DMS53 treated with DMSO at 0.1 percent for 48 hours (cell line): ENCODE measurements at regions not wholly inside any gene's neighbourhood (a gene's known extent, or its start where the extent isn't known, plus 50 kb on each side); places are given as distances from the start of the nearest gene placed in this dataset.
"Not testable (repeated sequence)": the region's sequence is repeated elsewhere in the genome, so short reads cannot be mapped to it uniquely, and the experiment has no call there.

ENCODE experiments used
- DNase-seq: peaks from one replicate; lab custom pipeline; 2025; ENCODE audit not compliant: unreplicated experiment; lab: John Stamatoyannopoulos, UW

GRCh38 chr2:36235882-36236281, 119.7 kb upstream of the CRIM1 start:
- no peak for DNase-seq

GRCh38 chr2:36235426-36235825, 120.2 kb upstream of the CRIM1 start:
- DNase-seq: no peak

- DNase-seq: no peak
Observed at GRCh38 chr2:36223259-36223658, 132.3 kb upstream of the CRIM1 start.

- no peak for DNase-seq
Observed at GRCh38 chr2:36222485-36222884, 133.1 kb upstream of the CRIM1 start.

GRCh38 chr2:36214691-36215090, 140.9 kb upstream of the CRIM1 start:
- no peak for DNase-seq

GRCh38 chr2:36203366-36203765, 152.2 kb upstream of the CRIM1 start:
- DNase-seq: no peak

- no peak for DNase-seq
Observed at GRCh38 chr2:36197181-36197971, 158.2 kb upstream of the CRIM1 start.

- no peak for DNase-seq
Observed at GRCh38 chr2:36193680-36194079, 161.9 kb upstream of the CRIM1 start.

GRCh38 chr2:36192983-36193382, 162.6 kb upstream of the CRIM1 start:
- no peak for DNase-seq

- DNase-seq: no peak
Observed at GRCh38 chr2:36190097-36190496, 165.5 kb upstream of the CRIM1 start.

- no peak for DNase-seq
Observed at GRCh38 chr2:36185624-36186023, 170.0 kb upstream of the CRIM1 start.

- no peak for DNase-seq
Observed at GRCh38 chr2:36184848-36185247, 170.7 kb upstream of the CRIM1 start.

GRCh38 chr2:36180789-36181482, 174.6 kb upstream of the CRIM1 start:
- not testable (repeated sequence) for DNase-seq

- DNase-seq: not testable (repeated sequence)
Observed at GRCh38 chr2:36180293-36180692, 175.3 kb upstream of the CRIM1 start.

GRCh38 chr2:36179668-36180269, 175.8 kb upstream of the CRIM1 start:
- not testable (repeated sequence) for DNase-seq

- no peak for DNase-seq
Observed at GRCh38 chr2:36178384-36178783, 177.2 kb upstream of the CRIM1 start.

GRCh38 chr2:36177282-36177681, 178.3 kb upstream of the CRIM1 start:
- no peak for DNase-seq

GRCh38 chr2:36174920-36175319, 180.7 kb upstream of the CRIM1 start:
- no peak for DNase-seq

GRCh38 chr2:36173760-36174404, 181.7 kb upstream of the CRIM1 start:
- peak; percentile 15 for DNase-seq

- DNase-seq: no peak
Observed at GRCh38 chr2:36172824-36173223, 182.8 kb upstream of the CRIM1 start.

GRCh38 chr2:36170805-36171204, 184.8 kb upstream of the CRIM1 start:
- DNase-seq: no peak

GRCh38 chr2:36169843-36170242, 185.7 kb upstream of the CRIM1 start:
- no peak for DNase-seq
